Osteocyte (in vitro differentiated cells): ENCODE measurements at regions not wholly inside any gene's neighbourhood (a gene's known extent, or its start where the extent isn't known, plus 50 kb on each side); places are given as distances from the start of the nearest gene placed in this dataset.

Source experiments
- DNase-seq: peaks from one replicate; pipeline ENCODE4 v3.0.0; 2021; ENCODE audit warnings: mixed read lengths; ENCODE audit not compliant: unreplicated experiment; ENCODE audit errors: extremely low spot score
- H3K27ac Mint-ChIP-seq: one replicate; pipeline ENCODE4 v1.8.0; 2021; ENCODE audit warnings: mild to moderate bottlenecking, mixed read lengths; ENCODE audit not compliant: unreplicated experiment
- H3K27me3 Mint-ChIP-seq: one replicate; pipeline ENCODE4 v1.8.0; 2021; ENCODE audit warnings: mixed read lengths; ENCODE audit not compliant: unreplicated experiment
- H3K36me3 Mint-ChIP-seq: one replicate; pipeline ENCODE4 v1.8.0; 2021; ENCODE audit warnings: mixed read lengths; ENCODE audit not compliant: unreplicated experiment
- H3K4me1 Mint-ChIP-seq: one replicate; pipeline ENCODE4 v1.8.0; 2021; ENCODE audit warnings: mixed read lengths; ENCODE audit not compliant: unreplicated experiment
- H3K4me3 Mint-ChIP-seq: one replicate; pipeline ENCODE4 v1.8.0; 2021; ENCODE audit warnings: mild to moderate bottlenecking, moderate library complexity, mixed read lengths; ENCODE audit not compliant: unreplicated experiment
- H3K9me3 Mint-ChIP-seq: one replicate; pipeline ENCODE4 v1.8.0; 2021; ENCODE audit warnings: mixed read lengths; ENCODE audit not compliant: unreplicated experiment
- CTCF ChIP-seq: fragments of 200-600 bp; sonication (generic); IDR thresholded peaks from 2 replicates; pipeline ENCODE4 v1.5.0; 2021; ENCODE audit warnings: antibody characterized with exemption, mild to moderate bottlenecking, moderate library complexity

DNA sequence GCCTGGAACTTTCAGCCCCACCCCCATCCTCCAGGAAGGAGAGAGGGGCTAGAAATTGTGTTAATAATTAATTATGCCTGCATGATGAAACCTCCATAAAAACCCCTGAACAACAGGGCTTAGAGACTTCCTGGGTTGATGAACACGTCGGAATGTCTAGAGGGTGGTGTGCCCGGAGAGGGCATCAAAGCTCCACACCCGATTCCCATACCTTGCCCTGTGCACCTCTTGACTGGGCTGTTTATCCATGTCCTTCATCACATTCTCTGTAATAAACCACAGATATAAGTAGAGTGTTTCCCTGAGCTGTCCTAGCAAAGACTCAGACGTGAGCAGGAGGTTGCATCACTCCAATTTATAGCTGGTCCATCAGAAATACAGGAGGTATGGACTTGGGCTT lies 624.0 kb downstream of the NPHP4 start:
- DNase-seq = no peak
- Mint-ChIP-seq H3K9me3 (peaks cover 55% of the 10 kb centered on the region), H3K4me3 (no peak overlapping the region), H3K36me3 (no peaks in the 10 kb centered on the region), H3K27ac (no peak overlapping the region), H3K27me3 (no peaks in the 10 kb centered on the region), H3K4me1 (no peaks in the 10 kb centered on the region)
- no peak for TF ChIP-seq CTCF

- TF ChIP-seq CTCF = no peak
- no peak overlapping the region for H3K4me3 Mint-ChIP-seq
- peaks cover 53% of the 10 kb centered on the region for H3K9me3 Mint-ChIP-seq
- H3K27me3 Mint-ChIP-seq = no peaks in the 10 kb centered on the region
- H3K36me3 Mint-ChIP-seq = no peaks in the 10 kb centered on the region
- H3K27ac Mint-ChIP-seq = no peak overlapping the region
- DNase-seq = no peak
- H3K4me1 Mint-ChIP-seq = no peaks in the 10 kb centered on the region
These were observed 624.9 kb downstream of the NPHP4 start for GRCh38 chr1:5367306-5367705.

- H3K27ac Mint-ChIP-seq = no peak overlapping the region
- no peak overlapping the region for H3K4me3 Mint-ChIP-seq
- DNase-seq = no peak
- H3K4me1 Mint-ChIP-seq = no peaks in the 10 kb centered on the region
- TF ChIP-seq CTCF = no peak
- H3K36me3 Mint-ChIP-seq = no peaks in the 10 kb centered on the region
- no peaks in the 10 kb centered on the region for H3K27me3 Mint-ChIP-seq
- peaks cover 50% of the 10 kb centered on the region for H3K9me3 Mint-ChIP-seq
These were observed 626.5 kb downstream of the NPHP4 start for GRCh38 chr1:5365751-5366150.

DNA sequence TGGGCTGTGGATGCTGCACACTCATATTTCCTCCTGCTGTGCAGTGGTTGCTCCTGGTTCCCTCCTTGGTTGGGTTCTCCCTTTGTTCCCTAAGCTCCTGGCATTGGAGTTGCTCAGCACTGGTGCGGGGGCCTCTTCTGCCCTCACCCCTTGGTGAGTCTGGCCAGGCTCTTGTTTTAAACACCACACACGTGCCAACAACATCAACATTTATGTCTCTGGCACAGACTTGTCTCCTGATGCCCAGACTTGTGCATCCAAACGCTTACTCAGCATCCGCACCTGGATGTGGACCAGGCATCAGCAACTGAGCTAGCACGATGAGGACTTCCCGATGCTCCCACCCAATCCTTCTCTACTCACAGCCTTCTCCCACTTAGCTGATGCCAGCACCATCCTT lies 627.6 kb downstream of the NPHP4 start:
- no peak for DNase-seq
- Mint-ChIP-seq H3K27me3 (no peaks in the 10 kb centered on the region), H3K27ac (no peak overlapping the region), H3K4me3 (no peak overlapping the region), H3K36me3 (no peaks in the 10 kb centered on the region), H3K9me3 (peaks cover 58% of the 10 kb centered on the region), H3K4me1 (no peaks in the 10 kb centered on the region)
- no peak for TF ChIP-seq CTCF

GRCh38 chr1:5354681-5355080 lies 637.5 kb downstream of the NPHP4 start:
- Mint-ChIP-seq H3K4me3 (no peak overlapping the region), H3K36me3 (no peaks in the 10 kb centered on the region), H3K27ac (no peak overlapping the region), H3K27me3 (no peaks in the 10 kb centered on the region), H3K4me1 (no peaks in the 10 kb centered on the region), H3K9me3 (peaks cover 22% of the 10 kb centered on the region)
- DNase-seq = no peak
- TF ChIP-seq CTCF = no peak
